ENCODE measurements at regions not wholly inside any gene's neighbourhood (a gene's known extent, or its start where the extent isn't known, plus 50 kb on each side); places are given as distances from the start of the nearest gene placed in this dataset.

GRCh38 chr4:141570290-141570689 lies 66.1 kb upstream of the IL15 start:
- no peak overlapping the region for H3K27ac ChIP-seq
- no peak for DNase-seq (ENCODE audit: low read depth, low spot score)

GRCh38 chr4:141571362-141571761 lies 65.0 kb upstream of the IL15 start:
- DNase-seq (ENCODE audit: low read depth, low spot score): no peak

GRCh38 chr4:141571793-141572192 lies 64.6 kb upstream of the IL15 start:
- no peak overlapping the region for H3K27ac ChIP-seq
- DNase-seq (ENCODE audit: low read depth, low spot score): no peak

More at GRCh38 chr4:141571362-141571761, 65.0 kb upstream of the IL15 start:
- no peak overlapping the region for H3K27ac ChIP-seq

GRCh38 chr4:141573678-141574077 lies 62.7 kb upstream of the IL15 start:
- DNase-seq (ENCODE audit: low read depth, low spot score): no peak
- no peak overlapping the region for H3K27ac ChIP-seq

GRCh38 chr4:141575884-141576283 lies 60.5 kb upstream of the IL15 start:
- no peak overlapping the region for H3K27ac ChIP-seq
- no peak for DNase-seq (ENCODE audit: low read depth, low spot score)

GRCh38 chr4:141576585-141577110 lies 59.7 kb upstream of the IL15 start:
- no peak for DNase-seq (ENCODE audit: low read depth, low spot score)
- no peak overlapping the region for H3K27ac ChIP-seq

GRCh38 chr4:141578451-141578850 lies 57.9 kb upstream of the IL15 start:
- H3K27ac ChIP-seq: no peak overlapping the region
- no peak for DNase-seq (ENCODE audit: low read depth, low spot score)

GRCh38 chr4:141580523-141580922 lies 55.9 kb upstream of the IL15 start:
- DNase-seq (ENCODE audit: low read depth, low spot score): no peak
- H3K27ac ChIP-seq: no peak overlapping the region

Data from epithelial cell of prostate (primary cell).